Suprapubic skin (tissue), 4 donors: ENCODE measurements at regions not wholly inside any gene's neighbourhood (a gene's known extent, or its start where the extent isn't known, plus 50 kb on each side); places are given as distances from the start of the nearest gene placed in this dataset.

ENCODE experiments used
- DNase-seq, 2 donors: peaks; one replicate each; pipeline ENCODE4 v3.0.0-alpha.2; 2019; ENCODE audit warnings: low spot score in 2 of 2
- H3K27ac ChIP-seq: fragments of 200-600 bp; sonication (generic); one replicate; pipeline ENCODE4 v1.5.1; 2019
- H3K27me3 ChIP-seq: fragments of 200-600 bp; sonication (generic); one replicate; pipeline ENCODE4 v1.5.1; 2019
- H3K36me3 ChIP-seq: fragments of 200-600 bp; sonication (generic); one replicate; pipeline ENCODE4 v1.5.1; 2019
- H3K4me1 ChIP-seq: fragments of 200-600 bp; sonication (generic); one replicate; pipeline ENCODE4 v1.5.1; 2019
- H3K4me3 ChIP-seq: fragments of 200-600 bp; sonication (generic); one replicate; pipeline ENCODE4 v1.5.1; 2019; ENCODE audit warnings: mild to moderate bottlenecking
- H3K9me3 ChIP-seq: fragments of 200-600 bp; sonication (generic); one replicate; pipeline ENCODE4 v1.5.1; 2019
- EP300 ChIP-seq: sonication (generic); formaldehyde crosslinking; IDR thresholded peaks from one replicate; pipeline ENCODE4 v1.6.1; 2017; ENCODE audit warnings: antibody characterized with exemption
- POLR2A ChIP-seq, 2 donors: fragments of 450-650 bp; IDR thresholded peaks; one replicate each; pipeline ENCODE4 v1.6.1; 2017; ENCODE audit warnings: antibody characterized with exemption in 2 of 2, mild to moderate bottlenecking in 2 of 2, moderate library complexity in 2 of 2
- POLR2AphosphoS5 ChIP-seq, 3 donors: sonication (generic); formaldehyde crosslinking; IDR thresholded peaks; one replicate each; pipeline ENCODE4 v1.6.1; 2017; ENCODE audit warnings: antibody characterized with exemption in 3 of 3
- WGBS: methylation state at CpG from one replicate; pipeline ENCODE4 v1.1.5; 2018; 5-methylcytosine and 5-hydroxymethylcytosine counted together
- TF ChIP-seq, protein P1 (sequence below), 2 donors: fragments of 200-600 bp in 1 of 2; fragments of 450-650 bp in 1 of 2; sonication (generic) in 1 of 2; IDR thresholded peaks; one replicate each; pipeline ENCODE4 v1.5.1; 2016 to 2019; ENCODE audit warnings: antibody characterized with exemption in 2 of 2, mild to moderate bottlenecking in 1 of 2, moderate library complexity in 1 of 2

DNA sequence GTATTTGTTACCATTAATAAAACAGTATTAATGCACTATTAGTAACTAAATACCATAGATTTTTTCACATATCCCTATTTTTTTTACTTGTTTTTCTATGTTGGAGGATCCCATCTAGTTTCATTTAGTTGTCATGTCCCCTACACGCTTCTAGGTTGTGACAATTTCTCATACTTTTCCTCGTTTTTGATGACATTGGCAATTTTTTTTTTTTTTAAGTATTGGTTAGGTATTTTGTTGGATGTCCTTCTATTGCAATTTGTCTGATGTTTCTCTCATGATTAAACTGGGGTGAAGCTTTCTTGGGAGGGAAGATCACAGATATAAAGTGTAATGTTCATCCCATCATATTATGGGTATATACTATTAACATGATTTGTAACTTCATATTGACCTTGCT lies 409.1 kb upstream of the CNTN6 start:
- WGBS = 76% methylated on average over 2 of the region's 2 CpGs
- Histone ChIP-seq H3K9me3 (no peaks in the 10 kb centered on the region), H3K36me3 (no peaks in the 10 kb centered on the region), H3K4me1 (no peaks in the 10 kb centered on the region), H3K27ac (no peak overlapping the region), H3K4me3 (no peak overlapping the region), H3K27me3 (no peaks in the 10 kb centered on the region)
- TF ChIP-seq, protein P1, sequence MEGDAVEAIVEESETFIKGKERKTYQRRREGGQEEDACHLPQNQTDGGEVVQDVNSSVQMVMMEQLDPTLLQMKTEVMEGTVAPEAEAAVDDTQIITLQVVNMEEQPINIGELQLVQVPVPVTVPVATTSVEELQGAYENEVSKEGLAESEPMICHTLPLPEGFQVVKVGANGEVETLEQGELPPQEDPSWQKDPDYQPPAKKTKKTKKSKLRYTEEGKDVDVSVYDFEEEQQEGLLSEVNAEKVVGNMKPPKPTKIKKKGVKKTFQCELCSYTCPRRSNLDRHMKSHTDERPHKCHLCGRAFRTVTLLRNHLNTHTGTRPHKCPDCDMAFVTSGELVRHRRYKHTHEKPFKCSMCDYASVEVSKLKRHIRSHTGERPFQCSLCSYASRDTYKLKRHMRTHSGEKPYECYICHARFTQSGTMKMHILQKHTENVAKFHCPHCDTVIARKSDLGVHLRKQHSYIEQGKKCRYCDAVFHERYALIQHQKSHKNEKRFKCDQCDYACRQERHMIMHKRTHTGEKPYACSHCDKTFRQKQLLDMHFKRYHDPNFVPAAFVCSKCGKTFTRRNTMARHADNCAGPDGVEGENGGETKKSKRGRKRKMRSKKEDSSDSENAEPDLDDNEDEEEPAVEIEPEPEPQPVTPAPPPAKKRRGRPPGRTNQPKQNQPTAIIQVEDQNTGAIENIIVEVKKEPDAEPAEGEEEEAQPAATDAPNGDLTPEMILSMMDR (IDR thresholded peaks at IDR 0.05) = no peak
- TF ChIP-seq POLR2A (IDR thresholded peaks at IDR 0.05) (no peak), EP300 (no peak), POLR2AphosphoS5 (IDR thresholded peaks at IDR 0.05) (no peak)
- no peak for DNase-seq

DNA sequence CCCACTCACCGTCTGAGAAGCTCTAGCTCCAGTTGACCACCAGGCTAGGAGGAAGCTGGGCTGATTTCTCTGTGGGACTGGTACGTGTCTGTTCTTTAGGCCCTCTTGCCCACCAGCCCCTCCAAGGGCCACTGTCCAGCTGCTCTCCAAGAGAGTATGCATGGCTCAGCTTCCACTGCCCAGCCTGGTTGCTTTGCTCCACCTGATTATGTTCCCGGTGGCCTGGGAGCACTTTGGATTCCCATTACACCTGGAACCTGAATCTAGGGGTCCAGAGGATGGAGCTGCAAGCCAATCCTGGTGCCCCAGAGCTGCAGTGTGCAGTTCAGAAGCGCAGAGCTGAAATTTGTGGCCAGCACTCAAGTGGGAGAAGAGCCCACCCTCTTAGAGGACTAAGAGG lies 402.1 kb upstream of the CNTN6 start:
- DNase-seq = peak in 1 of 2 donors; percentile 61
- TF ChIP-seq, protein P1 (IDR thresholded peaks at IDR 0.05) = no peak
- no peak for TF ChIP-seq POLR2AphosphoS5 (IDR thresholded peaks at IDR 0.05)
- no peak for TF ChIP-seq POLR2A (IDR thresholded peaks at IDR 0.05)
- TF ChIP-seq EP300 = no peak
- Histone ChIP-seq H3K27me3 (no peaks in the 10 kb centered on the region), H3K9me3 (no peaks in the 10 kb centered on the region), H3K27ac (no peak overlapping the region), H3K36me3 (no peaks in the 10 kb centered on the region), H3K4me3 (no peak overlapping the region), H3K4me1 (no peaks in the 10 kb centered on the region)
- WGBS = 73% methylated on average over 2 of the region's 4 CpGs

DNA sequence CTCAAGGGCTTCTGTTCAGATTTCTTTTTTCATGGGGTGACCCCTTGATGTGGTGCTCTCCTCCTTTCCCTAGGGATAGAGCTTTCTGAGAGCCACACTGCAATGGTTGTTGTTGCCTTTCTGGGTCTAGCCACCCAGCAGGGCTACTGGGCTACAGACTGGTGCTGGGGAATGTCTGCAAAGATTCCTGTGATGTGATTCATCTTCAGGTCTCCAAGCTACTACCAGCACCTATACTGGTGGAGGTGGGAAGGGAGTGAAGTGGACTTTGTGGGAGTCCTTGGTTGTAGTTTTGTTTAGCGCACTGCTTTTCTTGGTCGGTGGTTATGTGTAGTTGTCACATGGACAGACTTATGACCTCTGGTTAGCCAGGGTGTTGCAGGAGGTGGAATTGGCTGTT lies 392.3 kb upstream of the CNTN6 start:
- Histone ChIP-seq H3K36me3 (no peaks in the 10 kb centered on the region), H3K27me3 (no peaks in the 10 kb centered on the region), H3K4me1 (no peaks in the 10 kb centered on the region), H3K9me3 (no peaks in the 10 kb centered on the region), H3K4me3 (no peak overlapping the region), H3K27ac (no peak overlapping the region)
- TF ChIP-seq, protein P1 (IDR thresholded peaks at IDR 0.05) = no peak
- TF ChIP-seq POLR2AphosphoS5 (IDR thresholded peaks at IDR 0.05) = no peak
- no peak for TF ChIP-seq POLR2A (IDR thresholded peaks at IDR 0.05)
- 90% methylated on average over 2 of the region's 2 CpGs for WGBS
- no peak for DNase-seq

DNA sequence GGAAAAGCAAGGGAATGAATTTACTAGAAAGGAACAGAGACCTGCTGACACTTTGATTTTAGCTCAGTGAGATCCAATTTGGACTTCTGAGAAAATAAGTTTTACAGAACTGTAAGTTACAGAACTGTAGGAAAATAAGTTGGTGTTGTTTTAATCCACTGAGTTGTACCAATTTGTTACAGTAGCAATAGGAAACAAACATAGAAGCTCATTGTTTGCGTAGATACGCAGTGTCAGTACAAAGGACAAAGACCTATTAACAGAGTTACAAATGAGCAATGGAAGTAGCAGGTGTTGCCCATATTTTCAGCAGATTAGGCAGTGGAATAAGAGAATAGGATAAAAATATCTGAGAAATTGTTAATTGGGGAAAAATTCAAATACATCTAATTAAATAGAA lies 385.8 kb upstream of the CNTN6 start:
- no peaks in the 10 kb centered on the region for H3K27me3 ChIP-seq
- no peak overlapping the region for H3K27ac ChIP-seq
- DNase-seq = no peak
- H3K9me3 ChIP-seq = no peaks in the 10 kb centered on the region
- TF ChIP-seq EP300 = no peak
- TF ChIP-seq POLR2AphosphoS5 (IDR thresholded peaks at IDR 0.05) = no peak
- no peak for TF ChIP-seq POLR2A (IDR thresholded peaks at IDR 0.05)
- 40% methylated on average over 2 of the region's 2 CpGs for WGBS
- no peak overlapping the region for H3K4me3 ChIP-seq
- no peaks in the 10 kb centered on the region for H3K4me1 ChIP-seq
- H3K36me3 ChIP-seq = no peaks in the 10 kb centered on the region

DNA sequence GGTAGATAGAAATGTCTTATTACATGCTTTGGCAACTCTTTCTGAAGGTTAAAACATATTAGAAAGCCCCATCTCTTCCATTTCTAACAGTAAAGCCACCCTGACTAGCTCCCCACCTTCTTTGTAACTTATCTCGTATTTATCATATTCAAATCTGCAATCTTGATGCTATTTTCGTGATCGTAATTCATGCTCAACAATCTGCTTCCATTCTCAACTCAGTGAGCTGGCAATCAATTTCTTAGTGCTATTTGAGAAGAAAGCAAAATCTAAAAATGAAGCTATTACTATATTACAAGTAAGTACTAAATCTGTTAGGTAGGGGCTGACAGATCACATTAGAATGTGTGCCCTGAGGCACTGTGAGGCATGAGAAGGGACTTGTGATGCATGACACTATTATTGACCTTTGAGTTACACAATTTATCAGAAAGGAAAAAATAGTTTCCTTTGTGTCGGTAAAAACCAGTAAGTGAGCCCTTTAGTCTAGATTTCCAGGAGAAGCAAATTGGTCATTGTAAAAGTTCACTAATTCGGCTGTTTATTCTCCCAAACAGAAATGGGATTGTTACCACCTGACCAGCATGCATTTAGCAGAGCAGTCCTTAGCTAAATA lies 379.7 kb upstream of the CNTN6 start:
- H3K4me1 ChIP-seq = no peaks in the 10 kb centered on the region
- DNase-seq = no peak
- WGBS = 52% methylated on average over 5 of the region's 5 CpGs
- no peak overlapping the region for H3K27ac ChIP-seq
- H3K9me3 ChIP-seq = no peaks in the 10 kb centered on the region
- TF ChIP-seq POLR2A (IDR thresholded peaks at IDR 0.05) (no peak), POLR2AphosphoS5 (IDR thresholded peaks at IDR 0.05) (no peak), EP300 (no peak)
- TF ChIP-seq, protein P1 (IDR thresholded peaks at IDR 0.05) = no peak
- H3K36me3 ChIP-seq = no peaks in the 10 kb centered on the region
- H3K4me3 ChIP-seq = no peak overlapping the region
- no peaks in the 10 kb centered on the region for H3K27me3 ChIP-seq
